Liver (tissue), 7 donors: ENCODE measurements at regions not wholly inside any gene's neighbourhood (a gene's known extent, or its start where the extent isn't known, plus 50 kb on each side); places are given as distances from the start of the nearest gene placed in this dataset.

Source experiments
- DNase-seq: peaks from one replicate; pipeline ENCODE4 v3.0.0-alpha.2; 2017; ENCODE audit warnings: low spot score
- H3K27ac ChIP-seq, 2 donors: one replicate each; pipeline ENCODE4 v1.7.0; 2013; ENCODE audit warnings: inconsistent platforms in 2 of 2, low read length in 2 of 2, control low read depth in 1 of 2, low read depth in 1 of 2, mild to moderate bottlenecking in 1 of 2
- H3K27me3 ChIP-seq, 4 donors: one replicate each; pipeline versions ENCODE4 v1.6.1 to v1.7.0; 2013; ENCODE audit warnings: low read length in 3 of 4, inconsistent platforms in 1 of 4, mild to moderate bottlenecking in 1 of 4, moderate library complexity in 1 of 4; ENCODE audit not compliant: control insufficient read depth in 4 of 4, insufficient read depth in 4 of 4
- H3K36me3 ChIP-seq, 4 donors: one replicate each; pipeline versions ENCODE4 v1.6.1 to v1.7.0; 2013; ENCODE audit warnings: low read length in 3 of 4, mild to moderate bottlenecking in 3 of 4, low read depth in 1 of 4, moderate library complexity in 1 of 4; ENCODE audit not compliant: control insufficient read depth in 4 of 4, insufficient read depth in 3 of 4
- H3K4me1 ChIP-seq, 4 donors: one replicate each; pipeline versions ENCODE4 v1.6.1 to v1.7.0; 2013; ENCODE audit warnings: low read length in 3 of 4, mild to moderate bottlenecking in 3 of 4, moderate library complexity in 1 of 4; ENCODE audit not compliant: control insufficient read depth in 4 of 4, insufficient read depth in 4 of 4
- H3K4me3 ChIP-seq, 3 donors: one replicate each; pipeline versions ENCODE4 v1.6.1 to v1.7.0; 2013; ENCODE audit warnings: low read length in 3 of 3, control low read depth in 1 of 3, low read depth in 1 of 3, mild to moderate bottlenecking in 1 of 3
- H3K9ac ChIP-seq, 2 donors: one replicate each; pipeline ENCODE4 v1.7.0; 2013; ENCODE audit warnings: low read length in 2 of 2, mild to moderate bottlenecking in 2 of 2, moderate library complexity in 2 of 2, control low read depth in 1 of 2, low read depth in 1 of 2
- H3K9me3 ChIP-seq, 4 donors: one replicate each; pipeline versions ENCODE4 v1.6.1 to v1.7.0; 2013; ENCODE audit warnings: low read length in 3 of 4; ENCODE audit not compliant: control insufficient read depth in 4 of 4
- ATF3 ChIP-seq: IDR thresholded peaks from 2 replicates; pipeline ENCODE4 v1.6.1; 2016; ENCODE audit warnings: antibody characterized with exemption
- EGR1 ChIP-seq, 2 donors: IDR thresholded peaks; 2 replicates each; pipeline ENCODE4 v1.6.1; 2016 to 2018; ENCODE audit warnings: antibody characterized with exemption in 2 of 2, low read depth in 2 of 2
- FOXA1 ChIP-seq: IDR thresholded peaks from 2 replicates; pipeline ENCODE4 v1.6.1; 2016; ENCODE audit warnings: antibody characterized with exemption
- FOXA2 ChIP-seq: IDR thresholded peaks from 2 replicates; pipeline ENCODE4 v1.6.1; 2016; ENCODE audit warnings: antibody characterized with exemption
- GABPA ChIP-seq, 2 donors: IDR thresholded peaks in 1 of 2; conservative IDR thresholded peaks in 1 of 2; 2 replicates each; pipeline ENCODE4 v1.6.1; 2016; ENCODE audit warnings: antibody characterized with exemption in 2 of 2, mild to moderate bottlenecking in 1 of 2, moderate library complexity in 1 of 2
- HNF4A ChIP-seq, 2 donors: conservative IDR thresholded peaks; 2 replicates each; pipeline ENCODE4 v1.6.1; 2016; ENCODE audit warnings: antibody characterized with exemption in 2 of 2, mild to moderate bottlenecking in 2 of 2
- HNF4G ChIP-seq: IDR thresholded peaks from 2 replicates; pipeline ENCODE4 v1.6.1; 2016; ENCODE audit warnings: antibody characterized with exemption
- MAX ChIP-seq: IDR thresholded peaks from 2 replicates; pipeline ENCODE4 v1.6.1; 2016; ENCODE audit warnings: antibody characterized with exemption
- NR2F2 ChIP-seq: IDR thresholded peaks from 2 replicates; pipeline ENCODE4 v1.6.1; 2016; ENCODE audit warnings: antibody characterized with exemption
- RAD21 ChIP-seq, 2 donors: IDR thresholded peaks; 2 replicates each; pipeline ENCODE4 v1.6.1; 2016; ENCODE audit warnings: antibody characterized with exemption in 2 of 2, mild to moderate bottlenecking in 2 of 2
- REST ChIP-seq: IDR thresholded peaks from 2 replicates; pipeline ENCODE4 v1.6.1; 2016; ENCODE audit warnings: antibody characterized with exemption, mild to moderate bottlenecking
- RXRA ChIP-seq, 2 donors: IDR thresholded peaks; 2 replicates each; pipeline ENCODE4 v1.6.1; 2017 to 2018; ENCODE audit warnings: antibody characterized with exemption in 2 of 2, mild to moderate bottlenecking in 1 of 2
- SP1 ChIP-seq: IDR thresholded peaks from 2 replicates; pipeline ENCODE4 v1.6.1; 2018; ENCODE audit warnings: antibody characterized with exemption, mild to moderate bottlenecking
- TAF1 ChIP-seq: conservative IDR thresholded peaks from 2 replicates; pipeline ENCODE4 v1.6.1; 2016; ENCODE audit warnings: antibody characterized with exemption, mild to moderate bottlenecking
- YY1 ChIP-seq: IDR thresholded peaks from 2 replicates; pipeline ENCODE4 v1.6.1; 2016; ENCODE audit warnings: antibody characterized with exemption, mild to moderate bottlenecking
- WGBS: extraction: QIAGEN DNeasy Blood & Tissue Kit; methylation state at CpG from one replicate; pipeline ENCODE4 v1.1.7; 2013; 5-methylcytosine and 5-hydroxymethylcytosine counted together
- TF ChIP-seq, protein P1 (sequence below): IDR thresholded peaks from 2 replicates; pipeline ENCODE4 v1.6.1; 2016; ENCODE audit warnings: antibody characterized with exemption
- donor health status: healthy.
- donor health status: healthy.
- donor health status: healthy.
- donor health status: healthy.

DNA sequence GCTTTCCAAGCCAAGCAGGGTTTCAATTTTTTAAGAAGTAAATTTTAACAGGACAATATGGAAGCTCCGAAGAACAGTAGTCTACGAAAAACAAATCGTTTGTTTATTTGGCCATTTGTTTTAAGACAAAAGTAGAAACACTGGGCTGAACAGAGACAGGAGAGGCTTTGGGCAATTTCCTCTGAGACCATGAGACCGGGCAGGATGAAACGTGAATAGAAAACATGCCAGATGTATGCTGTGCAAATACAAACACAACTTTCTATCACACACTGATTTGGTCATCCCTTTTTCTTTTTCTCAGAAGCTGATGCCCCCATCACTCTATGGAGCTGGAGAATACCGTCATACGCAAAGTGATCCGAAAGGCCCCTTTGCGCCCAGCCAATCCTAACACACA is 1111.1 kb downstream of the BCL11B start (continued):
- TF ChIP-seq, protein P1, sequence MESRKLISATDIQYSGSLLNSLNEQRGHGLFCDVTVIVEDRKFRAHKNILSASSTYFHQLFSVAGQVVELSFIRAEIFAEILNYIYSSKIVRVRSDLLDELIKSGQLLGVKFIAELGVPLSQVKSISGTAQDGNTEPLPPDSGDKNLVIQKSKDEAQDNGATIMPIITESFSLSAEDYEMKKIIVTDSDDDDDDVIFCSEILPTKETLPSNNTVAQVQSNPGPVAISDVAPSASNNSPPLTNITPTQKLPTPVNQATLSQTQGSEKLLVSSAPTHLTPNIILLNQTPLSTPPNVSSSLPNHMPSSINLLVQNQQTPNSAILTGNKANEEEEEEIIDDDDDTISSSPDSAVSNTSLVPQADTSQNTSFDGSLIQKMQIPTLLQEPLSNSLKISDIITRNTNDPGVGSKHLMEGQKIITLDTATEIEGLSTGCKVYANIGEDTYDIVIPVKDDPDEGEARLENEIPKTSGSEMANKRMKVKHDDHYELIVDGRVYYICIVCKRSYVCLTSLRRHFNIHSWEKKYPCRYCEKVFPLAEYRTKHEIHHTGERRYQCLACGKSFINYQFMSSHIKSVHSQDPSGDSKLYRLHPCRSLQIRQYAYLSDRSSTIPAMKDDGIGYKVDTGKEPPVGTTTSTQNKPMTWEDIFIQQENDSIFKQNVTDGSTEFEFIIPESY: no peak
- no peak for TF ChIP-seq MAX
- no peak for TF ChIP-seq FOXA2
- no peak for TF ChIP-seq EGR1 (IDR thresholded peaks at IDR 0.05; ENCODE audit: low read depth in 2 of 2)

GRCh38 chr14:98161356-98161755 is 1110.6 kb downstream of the BCL11B start:
- WGBS: 59% methylated on average over 4 of the region's 4 CpGs
- no peak for DNase-seq
- no peak for TF ChIP-seq RXRA (IDR thresholded peaks at IDR 0.05)
- TF ChIP-seq YY1: no peak
- no peak for TF ChIP-seq RAD21 (IDR thresholded peaks at IDR 0.05)
- no peak for TF ChIP-seq FOXA1
- no peak for TF ChIP-seq SP1
- TF ChIP-seq GABPA (IDR thresholded peaks at IDR 0.05 in 1 of 2, conservative IDR thresholded peaks at IDR 0.05 in 1 of 2): no peak
- no peak for TF ChIP-seq ATF3
- TF ChIP-seq MAX: no peak
- TF ChIP-seq REST: no peak
- TF ChIP-seq HNF4G: no peak
- TF ChIP-seq HNF4A (conservative IDR thresholded peaks at IDR 0.05): no peak
- TF ChIP-seq NR2F2: no peak
- TF ChIP-seq TAF1: no peak
- no peaks in the 10 kb centered on the region for H3K9me3 ChIP-seq
- H3K4me3 ChIP-seq: no peak overlapping the region
- no peaks in the 10 kb centered on the region for H3K36me3 ChIP-seq
- no peak overlapping the region for H3K9ac ChIP-seq
- peaks cover 0 to 4% (median 0%) of the 10 kb centered on the region in 4 donors for H3K27me3 ChIP-seq
- no peaks in the 10 kb centered on the region for H3K4me1 ChIP-seq
- no peak overlapping the region for H3K27ac ChIP-seq
